Body of pancreas (tissue), 4 donors: ENCODE measurements at regions not wholly inside any gene's neighbourhood (a gene's known extent, or its start where the extent isn't known, plus 50 kb on each side); places are given as distances from the start of the nearest gene placed in this dataset.
"Not testable (repeated sequence)": the region's sequence is repeated elsewhere in the genome, so short reads cannot be mapped to it uniquely, and the experiment has no call there.

Experiments used
- ATAC-seq: fragments of 150-250 bp; one replicate; pipeline ENCODE4 v1.9.1; 2016
- DNase-seq, 4 donors: peaks; one replicate each; pipeline ENCODE4 v3.0.0-alpha.2; 2019
- H3K27ac ChIP-seq, 4 donors: fragments of 200-600 bp; sonication (generic); 1 replicate in 3 of 4; 2 replicates in 1 of 4; pipeline versions ENCODE4 v1.5.1 to v1.6.1; 2016 to 2019; ENCODE audit warnings: mild to moderate bottlenecking in 1 of 4, mixed read lengths in 1 of 4, moderate library complexity in 1 of 4
- H3K27me3 ChIP-seq, 2 donors: fragments of 200-600 bp; sonication (generic); one replicate each; pipeline ENCODE4 v1.6.0; 2016; ENCODE audit warnings: mild to moderate bottlenecking in 1 of 2
- H3K36me3 ChIP-seq, 2 donors: fragments of 200-600 bp; sonication (generic); replicated peaks in 1 of 2; 2 replicates each; pipeline ENCODE4 v1.5.1; 2016; ENCODE audit warnings: low read depth in 2 of 2; ENCODE audit not compliant: insufficient read depth in 1 of 2
- H3K4me1 ChIP-seq: fragments of 200-600 bp; sonication (generic); one replicate; pipeline ENCODE4 v1.6.0; 2016
- H3K4me3 ChIP-seq, 2 donors: fragments of 200-600 bp; sonication (generic); 1 replicate in 1 of 2; 2 replicates in 1 of 2; pipeline ENCODE4 v1.5.1; 2016 to 2019
- H3K9me3 ChIP-seq, 3 donors: fragments of 200-600 bp; sonication (generic); 1 replicate in 2 of 3; 2 replicates in 1 of 3; pipeline ENCODE4 v1.5.1; 2016
- POLR2A ChIP-seq, 3 donors: fragments of 450-650 bp; IDR thresholded peaks; one replicate each; pipeline ENCODE4 v1.6.1; 2016; ENCODE audit warnings: antibody characterized with exemption in 3 of 3, mild to moderate bottlenecking in 2 of 3
- WGBS, 2 donors: methylation state at CpG; one replicate each; pipeline ENCODE4 v1.1.5; 2017; 5-methylcytosine and 5-hydroxymethylcytosine counted together
- intact Hi-C: fragments of 100-400 bp; cut with DNase I; formaldehyde crosslinking; loops from one replicate; pipeline ENCODE4 v1.15.1; 2023
- TF ChIP-seq, protein P1 (sequence below), 7 experiments: fragments of 450-650 bp in 4 of 7; fragments of 200-600 bp in 3 of 7; sonication (generic) in 3 of 7; IDR thresholded peaks; one replicate each; pipeline ENCODE4 v1.5.1; 2016 to 2019; ENCODE audit warnings: antibody characterized with exemption in 7 of 7

DNA sequence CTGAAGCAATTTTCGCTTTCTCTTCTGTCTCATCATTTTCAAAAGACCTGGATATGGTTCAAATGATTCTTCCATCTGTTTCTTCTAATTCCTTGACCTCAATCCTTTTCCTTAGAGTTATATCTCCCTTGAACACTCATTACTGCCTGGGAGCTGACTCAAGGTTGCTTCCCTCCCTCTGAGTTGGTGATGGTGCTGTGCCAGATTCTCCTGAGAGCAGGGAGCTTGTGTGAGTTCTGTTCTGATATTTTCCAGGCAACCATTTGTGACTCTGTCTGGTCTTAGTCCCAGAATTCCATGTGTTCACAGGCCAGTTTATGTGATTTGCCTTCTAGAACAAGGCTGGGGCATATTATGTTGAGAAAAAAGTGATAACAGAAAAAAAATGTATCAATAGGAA, 505.1 kb upstream of the SYT1 start:
- Histone ChIP-seq H3K4me1 (no peaks in the 10 kb centered on the region), H3K27ac (no peak overlapping the region), H3K27me3 (no peaks in the 10 kb centered on the region), H3K4me3 (no peak overlapping the region), H3K36me3 (no peaks in the 10 kb centered on the region), H3K9me3 (no peaks in the 10 kb centered on the region)
- WGBS, 2 donors, result 38 to 45% methylated on average over 1 of the region's 1 CpG
- no peak for TF ChIP-seq POLR2A (IDR thresholded peaks at IDR 0.05)
- TF ChIP-seq, protein P1, sequence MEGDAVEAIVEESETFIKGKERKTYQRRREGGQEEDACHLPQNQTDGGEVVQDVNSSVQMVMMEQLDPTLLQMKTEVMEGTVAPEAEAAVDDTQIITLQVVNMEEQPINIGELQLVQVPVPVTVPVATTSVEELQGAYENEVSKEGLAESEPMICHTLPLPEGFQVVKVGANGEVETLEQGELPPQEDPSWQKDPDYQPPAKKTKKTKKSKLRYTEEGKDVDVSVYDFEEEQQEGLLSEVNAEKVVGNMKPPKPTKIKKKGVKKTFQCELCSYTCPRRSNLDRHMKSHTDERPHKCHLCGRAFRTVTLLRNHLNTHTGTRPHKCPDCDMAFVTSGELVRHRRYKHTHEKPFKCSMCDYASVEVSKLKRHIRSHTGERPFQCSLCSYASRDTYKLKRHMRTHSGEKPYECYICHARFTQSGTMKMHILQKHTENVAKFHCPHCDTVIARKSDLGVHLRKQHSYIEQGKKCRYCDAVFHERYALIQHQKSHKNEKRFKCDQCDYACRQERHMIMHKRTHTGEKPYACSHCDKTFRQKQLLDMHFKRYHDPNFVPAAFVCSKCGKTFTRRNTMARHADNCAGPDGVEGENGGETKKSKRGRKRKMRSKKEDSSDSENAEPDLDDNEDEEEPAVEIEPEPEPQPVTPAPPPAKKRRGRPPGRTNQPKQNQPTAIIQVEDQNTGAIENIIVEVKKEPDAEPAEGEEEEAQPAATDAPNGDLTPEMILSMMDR (IDR thresholded peaks at IDR 0.05), result no peak
- intact Hi-C loops, result no loop called here
- no peak for ATAC-seq
- peak in 2 of 4 donors; percentile 10 to 11 for DNase-seq

DNA sequence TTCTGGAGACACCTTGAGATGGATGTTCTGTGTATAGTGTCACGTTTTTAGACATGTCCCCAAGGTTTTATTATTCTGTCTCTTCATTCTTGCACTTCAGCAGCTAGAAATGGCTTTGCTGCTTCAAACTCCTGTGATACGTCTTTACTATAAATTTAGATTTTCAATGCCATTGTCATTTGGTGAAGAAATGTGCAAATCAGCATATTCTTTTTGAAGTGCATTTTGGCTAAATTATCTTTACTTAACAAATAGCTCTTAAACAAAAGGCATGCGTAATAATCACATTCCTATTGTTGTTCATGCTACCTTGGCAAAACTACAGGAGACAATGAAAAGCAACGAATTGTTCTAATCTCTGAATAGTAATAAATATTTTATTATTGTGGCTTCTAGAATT, 502.9 kb upstream of the SYT1 start:
- no peak overlapping the region for H3K27ac ChIP-seq
- H3K36me3 ChIP-seq, result no peaks in the 10 kb centered on the region
- WGBS, 2 donors, result 57 to 60% methylated on average over 4 of the region's 4 CpGs
- no peaks in the 10 kb centered on the region for H3K9me3 ChIP-seq
- H3K4me1 ChIP-seq, result no peaks in the 10 kb centered on the region
- TF ChIP-seq POLR2A (IDR thresholded peaks at IDR 0.05), result no peak
- TF ChIP-seq, protein P1 (IDR thresholded peaks at IDR 0.05), result no peak
- no peak for ATAC-seq
- no peak overlapping the region for H3K4me3 ChIP-seq
- no peak for DNase-seq
- intact Hi-C loops, result no loop called here
- H3K27me3 ChIP-seq, result no peaks in the 10 kb centered on the region

DNA sequence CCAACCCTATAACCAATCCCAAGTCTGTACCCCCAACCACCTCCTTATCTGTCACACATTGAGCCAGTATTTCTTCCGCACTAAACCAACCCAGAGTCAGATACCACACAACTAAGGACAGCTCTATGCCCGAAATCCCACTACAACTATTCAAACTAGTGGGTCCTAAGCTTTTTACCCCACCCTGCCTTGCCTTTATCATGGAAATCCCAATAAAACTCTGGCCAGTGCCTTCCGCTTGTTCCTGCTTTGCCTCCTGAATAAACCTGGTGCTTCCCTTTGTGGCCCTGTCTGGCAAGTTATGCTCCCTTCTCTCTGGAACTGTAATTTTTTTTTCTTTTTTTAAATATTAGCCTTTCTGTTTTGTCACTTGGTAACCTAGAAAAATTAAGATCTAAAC, 493.3 kb upstream of the SYT1 start:
- no peaks in the 10 kb centered on the region for H3K36me3 ChIP-seq
- H3K4me3 ChIP-seq, result no peak overlapping the region
- H3K4me1 ChIP-seq, result no peaks in the 10 kb centered on the region
- WGBS, 2 donors, result 77 to 80% methylated on average over 3 of the region's 3 CpGs
- ATAC-seq (no peak), DNase-seq (no peak)
- no peaks in the 10 kb centered on the region for H3K27me3 ChIP-seq
- TF ChIP-seq, protein P1 (IDR thresholded peaks at IDR 0.05), result no peak
- TF ChIP-seq POLR2A (IDR thresholded peaks at IDR 0.05), result no peak
- no peak overlapping the region for H3K27ac ChIP-seq
- intact Hi-C loops, result no loop called here
- H3K9me3 ChIP-seq, result no peaks in the 10 kb centered on the region

DNA sequence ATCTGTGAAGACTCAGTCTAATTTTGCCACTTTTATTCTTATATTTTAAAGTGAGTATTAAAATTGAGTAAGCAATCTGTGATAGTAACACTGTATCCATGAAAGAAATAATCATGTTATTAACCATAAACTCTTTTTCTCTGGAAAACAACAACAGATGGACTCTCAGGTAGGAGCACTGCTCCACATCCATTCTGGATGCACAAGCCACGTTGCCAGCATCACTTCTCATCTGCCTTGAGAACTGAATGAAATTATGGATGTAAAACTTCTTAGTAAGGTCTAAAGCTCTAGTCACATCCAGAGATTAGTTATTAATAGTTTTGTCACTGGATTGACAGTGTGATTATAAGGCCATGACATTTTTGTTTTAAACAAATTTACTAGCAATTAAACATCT, 489.1 kb upstream of the SYT1 start:
- DNase-seq, result no peak
- no peak overlapping the region for H3K27ac ChIP-seq
- no peaks in the 10 kb centered on the region for H3K36me3 ChIP-seq
- WGBS, 2 donors, result 37 to 45% methylated on average over 1 of the region's 1 CpG
- no peak for ATAC-seq
- intact Hi-C loops, result no loop called here
- no peaks in the 10 kb centered on the region for H3K27me3 ChIP-seq
- TF ChIP-seq POLR2A (IDR thresholded peaks at IDR 0.05), result no peak
- TF ChIP-seq, protein P1 (IDR thresholded peaks at IDR 0.05), result no peak
- H3K4me3 ChIP-seq, result no peak overlapping the region
- peaks cover 0 to 6% (median 0%) of the 10 kb centered on the region in 3 donors for H3K9me3 ChIP-seq
- H3K4me1 ChIP-seq, result no peaks in the 10 kb centered on the region

DNA sequence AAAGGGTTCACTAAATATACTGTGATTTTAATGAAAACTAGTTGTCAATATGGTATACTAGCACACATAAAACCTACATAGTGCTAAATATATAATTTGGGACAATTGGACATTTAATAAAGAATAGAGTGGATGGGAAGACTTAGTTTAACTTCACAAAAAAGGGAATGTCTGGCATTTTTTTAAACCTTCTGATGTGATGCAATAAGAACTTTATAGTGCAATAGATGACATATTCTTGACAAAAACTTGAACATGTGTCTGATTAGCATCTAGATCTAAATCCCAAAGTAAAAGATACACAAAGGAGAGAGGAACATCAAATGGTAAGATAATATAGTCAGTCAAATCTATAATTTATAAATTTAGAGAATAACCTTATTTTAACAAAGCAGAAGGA, 488.3 kb upstream of the SYT1 start:
- DNase-seq (no peak), ATAC-seq (no peak)
- H3K36me3 ChIP-seq, result no peaks in the 10 kb centered on the region
- TF ChIP-seq POLR2A (IDR thresholded peaks at IDR 0.05), result no peak
- TF ChIP-seq, protein P1 (IDR thresholded peaks at IDR 0.05), result no peak
- no peaks in the 10 kb centered on the region for H3K27me3 ChIP-seq
- intact Hi-C loops, result no loop called here
- H3K9me3 ChIP-seq, result peaks cover 0 to 6% (median 0%) of the 10 kb centered on the region in 3 donors
- H3K4me1 ChIP-seq, result no peaks in the 10 kb centered on the region
- no peak overlapping the region for H3K27ac ChIP-seq
- H3K4me3 ChIP-seq, result no peak overlapping the region

DNA sequence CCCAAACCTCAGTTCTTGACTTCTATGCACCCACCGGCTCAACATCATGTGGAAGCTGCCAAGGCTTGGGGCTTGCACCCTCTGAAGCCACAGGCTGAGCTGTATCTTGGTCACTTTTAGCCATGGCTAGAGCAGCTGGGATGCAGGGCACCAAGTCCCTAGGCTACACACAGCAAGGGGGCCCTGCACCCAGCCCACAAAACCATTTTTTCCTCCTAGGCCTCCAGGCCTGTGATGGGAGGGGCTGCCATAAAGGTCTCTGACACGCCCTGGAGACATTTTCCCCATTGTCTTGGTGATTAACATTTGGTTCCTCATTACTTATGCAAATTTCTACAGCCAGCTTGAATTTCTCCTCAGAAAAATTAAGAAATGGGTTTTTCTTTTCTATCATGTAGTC, 485.5 kb upstream of the SYT1 start:
- H3K4me1 ChIP-seq, ATAC-seq, H3K27ac ChIP-seq, H3K27me3 ChIP-seq, intact Hi-C loops, H3K4me3 ChIP-seq, DNase-seq, H3K9me3 ChIP-seq, H3K36me3 ChIP-seq: not testable (repeated sequence)
- whole genome bisulfite sequencing, 2 donors, result 16 to 35% methylated on average over 1 to 2 of the region's 2 CpGs
